CD8-positive, alpha-beta memory T cell (primary cell): ENCODE measurements at regions not wholly inside any gene's neighbourhood (a gene's known extent, or its start where the extent isn't known, plus 50 kb on each side); places are given as distances from the start of the nearest gene placed in this dataset.

Experiments used
- CTCF ChIA-PET: fragments of 350-600 bp; sonication (Branson Sonifier 250); formaldehyde crosslinking; loops from one replicate; lab custom pipeline; 2021; ENCODE audit warnings: antibody characterized with exemption; lab: Charles Lee
- POLR2A ChIA-PET: fragments of 350-600 bp; sonication (Branson Sonifier 250); formaldehyde crosslinking; loops from one replicate; lab custom pipeline; 2021; ENCODE audit warnings: antibody characterized with exemption; lab: Charles Lee
- DNase-seq, 5 donors: peaks; one replicate each; pipeline versions ENCODE4 v3.0.0 to v3.0.0-alpha.2; 2020 to 2022; ENCODE audit warnings: mixed read lengths in 1 of 5
- H3K27ac ChIP-seq: one replicate; pipeline ENCODE4 v1.7.0; 2013; ENCODE audit warnings: low read depth, mild to moderate bottlenecking, low read length, moderate library complexity
- H3K27me3 ChIP-seq: 2 replicates; pipeline ENCODE4 v1.7.0; 2013; ENCODE audit warnings: low read length, mild to moderate bottlenecking; ENCODE audit not compliant: insufficient read depth, poor library complexity, severe bottlenecking
- H3K36me3 ChIP-seq: 2 replicates; pipeline ENCODE4 v1.7.0; 2013; ENCODE audit warnings: mild to moderate bottlenecking, low read length, moderate library complexity; ENCODE audit not compliant: insufficient read depth
- H3K4me1 ChIP-seq: 2 replicates; pipeline ENCODE4 v1.7.0; 2013; ENCODE audit warnings: mild to moderate bottlenecking, low read length, moderate library complexity; ENCODE audit not compliant: insufficient read depth
- H3K4me3 ChIP-seq: 2 replicates; pipeline ENCODE4 v1.7.0; 2013; ENCODE audit warnings: mild to moderate bottlenecking, low read length
- H3K9me3 ChIP-seq: 2 replicates; pipeline ENCODE4 v1.7.0; 2013; ENCODE audit warnings: mild to moderate bottlenecking, low read length
- H3K27ac Mint-ChIP-seq, 8 donors: one replicate each; pipeline ENCODE4 v1.8.0; 2020 to 2021; ENCODE audit warnings: mixed read lengths in 8 of 8, mild to moderate bottlenecking in 6 of 8, inconsistent platforms in 3 of 8, moderate library complexity in 3 of 8
- H3K27me3 Mint-ChIP-seq, 2 donors: one replicate each; pipeline ENCODE4 v1.8.0; 2020 to 2021; ENCODE audit warnings: mixed read lengths in 2 of 2, mild to moderate bottlenecking in 1 of 2, moderate library complexity in 1 of 2
- H3K36me3 Mint-ChIP-seq, 3 donors: one replicate each; pipeline ENCODE4 v1.8.0; 2020 to 2021; ENCODE audit warnings: mixed read lengths in 3 of 3, inconsistent platforms in 1 of 3, mild to moderate bottlenecking in 1 of 3
- H3K4me1 Mint-ChIP-seq, 3 donors: one replicate each; pipeline ENCODE4 v1.8.0; 2020 to 2021; ENCODE audit warnings: mixed read lengths in 3 of 3, inconsistent platforms in 1 of 3, mild to moderate bottlenecking in 1 of 3
- H3K4me3 Mint-ChIP-seq, 7 donors: one replicate each; pipeline ENCODE4 v1.8.0; 2020 to 2021; ENCODE audit warnings: mixed read lengths in 7 of 7, mild to moderate bottlenecking in 6 of 7, moderate library complexity in 4 of 7, inconsistent platforms in 2 of 7
- H3K9me3 Mint-ChIP-seq, 5 donors: one replicate each; pipeline ENCODE4 v1.8.0; 2020 to 2022; ENCODE audit warnings: mixed read lengths in 5 of 5, mild to moderate bottlenecking in 3 of 5, moderate library complexity in 2 of 5, inconsistent platforms in 1 of 5

GRCh38 chr9:29691145-29691544, 2117.9 kb upstream of the C9orf72 start:
- Histone ChIP-seq H3K27ac (no peak overlapping the region), H3K27me3 (no peaks in the 10 kb centered on the region), H3K4me1 (no peaks in the 10 kb centered on the region), H3K9me3 (no peaks in the 10 kb centered on the region), H3K36me3 (no peaks in the 10 kb centered on the region), H3K4me3 (no peak overlapping the region)
- Mint-ChIP-seq H3K36me3 (no peaks in the 10 kb centered on the region), H3K4me1 (no peaks in the 10 kb centered on the region), H3K9me3 (peaks cover 3 to 23% (median 5%) of the 10 kb centered on the region in 5 donors), H3K4me3 (no peak overlapping the region), H3K27me3 (no peaks in the 10 kb centered on the region), H3K27ac (no peak overlapping the region)
- ChIA-PET CTCF (no interaction called here), POLR2A (no interaction called here)
- DNase-seq = no peak

- Mint-ChIP-seq H3K27me3 (no peaks in the 10 kb centered on the region), H3K4me3 (no peak overlapping the region), H3K27ac (no peak overlapping the region), H3K9me3 (peaks cover 3 to 24% (median 5%) of the 10 kb centered on the region in 5 donors), H3K4me1 (no peaks in the 10 kb centered on the region), H3K36me3 (no peaks in the 10 kb centered on the region)
- Histone ChIP-seq H3K4me1 (no peaks in the 10 kb centered on the region), H3K27me3 (no peaks in the 10 kb centered on the region), H3K9me3 (no peaks in the 10 kb centered on the region), H3K27ac (no peak overlapping the region), H3K4me3 (no peak overlapping the region), H3K36me3 (no peaks in the 10 kb centered on the region)
- POLR2A ChIA-PET = no interaction called here
- CTCF ChIA-PET = no interaction called here
- no peak for DNase-seq
Observed at GRCh38 chr9:29691758-29692407, 2118.6 kb upstream of the C9orf72 start.

- Mint-ChIP-seq H3K9me3 (peaks cover 2 to 20% (median 3%) of the 10 kb centered on the region in 5 donors), H3K36me3 (no peaks in the 10 kb centered on the region), H3K4me1 (no peaks in the 10 kb centered on the region), H3K27me3 (no peaks in the 10 kb centered on the region), H3K4me3 (no peak overlapping the region), H3K27ac (no peak overlapping the region)
- Histone ChIP-seq H3K9me3 (no peaks in the 10 kb centered on the region), H3K4me1 (no peaks in the 10 kb centered on the region), H3K27ac (no peak overlapping the region), H3K27me3 (no peaks in the 10 kb centered on the region), H3K4me3 (no peak overlapping the region), H3K36me3 (no peaks in the 10 kb centered on the region)
- ChIA-PET POLR2A (no interaction called here), CTCF (no interaction called here)
- no peak for DNase-seq
Observed at GRCh38 chr9:29697011-29697410, 2123.7 kb upstream of the C9orf72 start.

GRCh38 chr9:29701559-29701958, 2128.3 kb upstream of the C9orf72 start:
- no peaks in the 10 kb centered on the region for H3K27me3 Mint-ChIP-seq
- no peak overlapping the region for H3K4me3 Mint-ChIP-seq
- no peaks in the 10 kb centered on the region for H3K36me3 Mint-ChIP-seq
- DNase-seq = no peak
- Histone ChIP-seq H3K4me1 (no peaks in the 10 kb centered on the region), H3K27me3 (no peaks in the 10 kb centered on the region), H3K9me3 (no peaks in the 10 kb centered on the region), H3K27ac (no peak overlapping the region), H3K4me3 (no peak overlapping the region), H3K36me3 (no peaks in the 10 kb centered on the region)
- peaks cover 0 to 6% (median 0%) of the 10 kb centered on the region in 5 donors for H3K9me3 Mint-ChIP-seq
- H3K4me1 Mint-ChIP-seq = no peaks in the 10 kb centered on the region
- ChIA-PET POLR2A (no interaction called here), CTCF (no interaction called here)
- H3K27ac Mint-ChIP-seq = no peak overlapping the region

GRCh38 chr9:29701971-29702370, 2128.7 kb upstream of the C9orf72 start:
- Histone ChIP-seq H3K27ac (no peak overlapping the region), H3K36me3 (no peaks in the 10 kb centered on the region), H3K9me3 (no peaks in the 10 kb centered on the region), H3K4me1 (no peaks in the 10 kb centered on the region), H3K4me3 (no peak overlapping the region), H3K27me3 (no peaks in the 10 kb centered on the region)
- peaks cover 0 to 6% (median 0%) of the 10 kb centered on the region in 5 donors for H3K9me3 Mint-ChIP-seq
- H3K27ac Mint-ChIP-seq = no peak overlapping the region
- no peaks in the 10 kb centered on the region for H3K4me1 Mint-ChIP-seq
- H3K4me3 Mint-ChIP-seq = no peak overlapping the region
- ChIA-PET POLR2A (no interaction called here), CTCF (no interaction called here)
- no peak for DNase-seq
- H3K27me3 Mint-ChIP-seq = no peaks in the 10 kb centered on the region
- no peaks in the 10 kb centered on the region for H3K36me3 Mint-ChIP-seq

GRCh38 chr9:29714860-29715259, 2141.6 kb upstream of the C9orf72 start:
- Histone ChIP-seq H3K36me3 (no peaks in the 10 kb centered on the region), H3K4me3 (no peak overlapping the region), H3K4me1 (no peaks in the 10 kb centered on the region), H3K27ac (no peak overlapping the region), H3K9me3 (no peaks in the 10 kb centered on the region), H3K27me3 (no peaks in the 10 kb centered on the region)
- no peak overlapping the region for H3K4me3 Mint-ChIP-seq
- POLR2A ChIA-PET = no interaction called here
- H3K4me1 Mint-ChIP-seq = no peaks in the 10 kb centered on the region
- H3K27me3 Mint-ChIP-seq = no peaks in the 10 kb centered on the region
- CTCF ChIA-PET = no interaction called here
- no peak overlapping the region for H3K27ac Mint-ChIP-seq
- no peak for DNase-seq
- peaks cover 0 to 8% (median 4%) of the 10 kb centered on the region in 5 donors for H3K9me3 Mint-ChIP-seq
- H3K36me3 Mint-ChIP-seq = no peaks in the 10 kb centered on the region

- CTCF ChIA-PET = no interaction called here
- no peaks in the 10 kb centered on the region for H3K36me3 ChIP-seq
- Mint-ChIP-seq H3K9me3 (peaks cover 0 to 8% (median 4%) of the 10 kb centered on the region in 5 donors), H3K4me3 (no peak overlapping the region), H3K4me1 (no peaks in the 10 kb centered on the region), H3K27ac (no peak overlapping the region), H3K27me3 (no peaks in the 10 kb centered on the region), H3K36me3 (no peaks in the 10 kb centered on the region)
- H3K4me1 ChIP-seq = no peaks in the 10 kb centered on the region
- POLR2A ChIA-PET = no interaction called here
- H3K4me3 ChIP-seq = no peak overlapping the region
- H3K27ac ChIP-seq = no peak overlapping the region
- no peaks in the 10 kb centered on the region for H3K9me3 ChIP-seq
- H3K27me3 ChIP-seq = no peaks in the 10 kb centered on the region
- DNase-seq = no peak
Observed at GRCh38 chr9:29717631-29718030, 2144.3 kb upstream of the C9orf72 start.

GRCh38 chr9:29730163-29730562, 2156.9 kb upstream of the C9orf72 start:
- Histone ChIP-seq H3K36me3 (no peaks in the 10 kb centered on the region), H3K27me3 (no peaks in the 10 kb centered on the region), H3K4me3 (no peak overlapping the region), H3K4me1 (no peaks in the 10 kb centered on the region), H3K27ac (no peak overlapping the region), H3K9me3 (no peaks in the 10 kb centered on the region)
- H3K36me3 Mint-ChIP-seq = no peaks in the 10 kb centered on the region
- CTCF ChIA-PET = no interaction called here
- H3K27ac Mint-ChIP-seq = no peak overlapping the region
- POLR2A ChIA-PET = no interaction called here
- H3K27me3 Mint-ChIP-seq = no peaks in the 10 kb centered on the region
- H3K4me1 Mint-ChIP-seq = no peaks in the 10 kb centered on the region
- no peak for DNase-seq
- peaks cover 3 to 21% (median 15%) of the 10 kb centered on the region in 5 donors for H3K9me3 Mint-ChIP-seq
- H3K4me3 Mint-ChIP-seq = no peak overlapping the region
